A549 (cell line): ENCODE measurements at regions not wholly inside any gene's neighbourhood (a gene's known extent, or its start where the extent isn't known, plus 50 kb on each side); places are given as distances from the start of the nearest gene placed in this dataset.

Experiments
- BHLHE40 ChIP-seq: IDR thresholded peaks from 2 replicates; pipeline ENCODE4 v1.6.1; 2012; ENCODE audit warnings: low read depth, low read length, inconsistent platforms
- CHD4 ChIP-seq: fragments of 200-600 bp; sonication (generic); IDR thresholded peaks from 2 replicates; pipeline ENCODE4 v1.6.1; 2016; ENCODE audit warnings: antibody characterized with exemption, mild to moderate bottlenecking, borderline replicate concordance
- JUN ChIP-seq, 2 experiments: fragments of >200 bp; sonication (Bioruptor Twin); formaldehyde crosslinking; IDR thresholded peaks; 2 replicates in 1 of 2; 3 replicates in 1 of 2; pipeline ENCODE4 v1.6.1; 2016 to 2017
- NR3C1 ChIP-seq: fragments of >200 bp; sonication (Bioruptor Twin); formaldehyde crosslinking; IDR thresholded peaks from 3 replicates; pipeline ENCODE4 v1.6.1; 2017
- POLR2A ChIP-seq: IDR thresholded peaks from 2 replicates; pipeline ENCODE4 v1.6.1; 2012; ENCODE audit warnings: mild to moderate bottlenecking, low read length
- RFX5 ChIP-seq: fragments of 450-650 bp; IDR thresholded peaks from 2 replicates; pipeline ENCODE4 v1.7.1; 2014; ENCODE audit warnings: antibody characterized with exemption, mild to moderate bottlenecking, moderate library complexity
- TP53 ChIP-seq: fragments of 250-450 bp; sonication (Bioruptor Pico); IDR thresholded peaks from 2 replicates; pipeline ENCODE4 v1.5.0; 2021; ENCODE audit warnings: mild to moderate bottlenecking, moderate library complexity
- TF ChIP-seq, protein P1 (sequence below): fragments of >200 bp; sonication (Bioruptor Twin); formaldehyde crosslinking; IDR thresholded peaks from 3 replicates; pipeline ENCODE4 v1.5.1; 2016
- TF ChIP-seq, protein P2 (sequence below): IDR thresholded peaks from 2 replicates; pipeline ENCODE4 v1.6.1; 2012; ENCODE audit warnings: low read depth, borderline replicate concordance
- TF ChIP-seq, protein P3 (sequence below): fragments of 200-600 bp; sonication (generic); IDR thresholded peaks from 2 replicates; pipeline ENCODE4 v1.6.1; 2016; ENCODE audit warnings: antibody characterized with exemption, mild to moderate bottlenecking, moderate library complexity
- TF ChIP-seq, protein P4 (sequence below): fragments of 150-350 bp; IDR thresholded peaks from 2 replicates; pipeline ENCODE4 v1.6.1; 2014; ENCODE audit warnings: low read depth, mild to moderate bottlenecking, low read length

DNA sequence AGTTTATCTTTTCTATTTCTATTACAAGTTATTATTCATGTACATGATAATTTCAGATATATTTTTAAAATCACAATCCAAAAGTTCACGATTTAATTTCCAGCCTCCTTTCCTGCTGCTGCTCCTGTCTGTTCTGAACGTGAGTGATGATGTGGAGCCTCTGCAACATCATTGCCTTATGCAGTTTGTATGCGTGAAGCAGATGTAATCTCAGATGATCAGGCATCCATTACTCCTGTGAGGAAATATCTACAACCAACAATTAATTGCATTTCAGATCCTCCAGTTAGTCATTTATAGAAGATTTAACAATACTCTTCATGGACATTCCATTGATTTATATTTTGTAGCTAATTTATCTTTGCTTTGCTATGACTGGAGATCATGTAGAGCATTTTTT lies 668.7 kb upstream of the EPHA5 start:
- TF ChIP-seq, protein P1, sequence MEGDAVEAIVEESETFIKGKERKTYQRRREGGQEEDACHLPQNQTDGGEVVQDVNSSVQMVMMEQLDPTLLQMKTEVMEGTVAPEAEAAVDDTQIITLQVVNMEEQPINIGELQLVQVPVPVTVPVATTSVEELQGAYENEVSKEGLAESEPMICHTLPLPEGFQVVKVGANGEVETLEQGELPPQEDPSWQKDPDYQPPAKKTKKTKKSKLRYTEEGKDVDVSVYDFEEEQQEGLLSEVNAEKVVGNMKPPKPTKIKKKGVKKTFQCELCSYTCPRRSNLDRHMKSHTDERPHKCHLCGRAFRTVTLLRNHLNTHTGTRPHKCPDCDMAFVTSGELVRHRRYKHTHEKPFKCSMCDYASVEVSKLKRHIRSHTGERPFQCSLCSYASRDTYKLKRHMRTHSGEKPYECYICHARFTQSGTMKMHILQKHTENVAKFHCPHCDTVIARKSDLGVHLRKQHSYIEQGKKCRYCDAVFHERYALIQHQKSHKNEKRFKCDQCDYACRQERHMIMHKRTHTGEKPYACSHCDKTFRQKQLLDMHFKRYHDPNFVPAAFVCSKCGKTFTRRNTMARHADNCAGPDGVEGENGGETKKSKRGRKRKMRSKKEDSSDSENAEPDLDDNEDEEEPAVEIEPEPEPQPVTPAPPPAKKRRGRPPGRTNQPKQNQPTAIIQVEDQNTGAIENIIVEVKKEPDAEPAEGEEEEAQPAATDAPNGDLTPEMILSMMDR, result no peak
- TF ChIP-seq, protein P2, sequence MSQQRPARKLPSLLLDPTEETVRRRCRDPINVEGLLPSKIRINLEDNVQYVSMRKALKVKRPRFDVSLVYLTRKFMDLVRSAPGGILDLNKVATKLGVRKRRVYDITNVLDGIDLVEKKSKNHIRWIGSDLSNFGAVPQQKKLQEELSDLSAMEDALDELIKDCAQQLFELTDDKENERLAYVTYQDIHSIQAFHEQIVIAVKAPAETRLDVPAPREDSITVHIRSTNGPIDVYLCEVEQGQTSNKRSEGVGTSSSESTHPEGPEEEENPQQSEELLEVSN, result no peak
- TF ChIP-seq BHLHE40 (no peak), POLR2A (no peak), TP53 (CRISPR knock-in tag) (no peak), CHD4 (no peak), JUN (IDR thresholded peaks at IDR 0.05) (no peak), NR3C1 (no peak), RFX5 (no peak)
- TF ChIP-seq, protein P3, sequence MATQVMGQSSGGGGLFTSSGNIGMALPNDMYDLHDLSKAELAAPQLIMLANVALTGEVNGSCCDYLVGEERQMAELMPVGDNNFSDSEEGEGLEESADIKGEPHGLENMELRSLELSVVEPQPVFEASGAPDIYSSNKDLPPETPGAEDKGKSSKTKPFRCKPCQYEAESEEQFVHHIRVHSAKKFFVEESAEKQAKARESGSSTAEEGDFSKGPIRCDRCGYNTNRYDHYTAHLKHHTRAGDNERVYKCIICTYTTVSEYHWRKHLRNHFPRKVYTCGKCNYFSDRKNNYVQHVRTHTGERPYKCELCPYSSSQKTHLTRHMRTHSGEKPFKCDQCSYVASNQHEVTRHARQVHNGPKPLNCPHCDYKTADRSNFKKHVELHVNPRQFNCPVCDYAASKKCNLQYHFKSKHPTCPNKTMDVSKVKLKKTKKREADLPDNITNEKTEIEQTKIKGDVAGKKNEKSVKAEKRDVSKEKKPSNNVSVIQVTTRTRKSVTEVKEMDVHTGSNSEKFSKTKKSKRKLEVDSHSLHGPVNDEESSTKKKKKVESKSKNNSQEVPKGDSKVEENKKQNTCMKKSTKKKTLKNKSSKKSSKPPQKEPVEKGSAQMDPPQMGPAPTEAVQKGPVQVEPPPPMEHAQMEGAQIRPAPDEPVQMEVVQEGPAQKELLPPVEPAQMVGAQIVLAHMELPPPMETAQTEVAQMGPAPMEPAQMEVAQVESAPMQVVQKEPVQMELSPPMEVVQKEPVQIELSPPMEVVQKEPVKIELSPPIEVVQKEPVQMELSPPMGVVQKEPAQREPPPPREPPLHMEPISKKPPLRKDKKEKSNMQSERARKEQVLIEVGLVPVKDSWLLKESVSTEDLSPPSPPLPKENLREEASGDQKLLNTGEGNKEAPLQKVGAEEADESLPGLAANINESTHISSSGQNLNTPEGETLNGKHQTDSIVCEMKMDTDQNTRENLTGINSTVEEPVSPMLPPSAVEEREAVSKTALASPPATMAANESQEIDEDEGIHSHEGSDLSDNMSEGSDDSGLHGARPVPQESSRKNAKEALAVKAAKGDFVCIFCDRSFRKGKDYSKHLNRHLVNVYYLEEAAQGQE, result no peak
- TF ChIP-seq, protein P4, sequence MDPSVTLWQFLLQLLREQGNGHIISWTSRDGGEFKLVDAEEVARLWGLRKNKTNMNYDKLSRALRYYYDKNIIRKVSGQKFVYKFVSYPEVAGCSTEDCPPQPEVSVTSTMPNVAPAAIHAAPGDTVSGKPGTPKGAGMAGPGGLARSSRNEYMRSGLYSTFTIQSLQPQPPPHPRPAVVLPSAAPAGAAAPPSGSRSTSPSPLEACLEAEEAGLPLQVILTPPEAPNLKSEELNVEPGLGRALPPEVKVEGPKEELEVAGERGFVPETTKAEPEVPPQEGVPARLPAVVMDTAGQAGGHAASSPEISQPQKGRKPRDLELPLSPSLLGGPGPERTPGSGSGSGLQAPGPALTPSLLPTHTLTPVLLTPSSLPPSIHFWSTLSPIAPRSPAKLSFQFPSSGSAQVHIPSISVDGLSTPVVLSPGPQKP, result no peak
